Erythroblast (primary cell): ENCODE measurements at regions not wholly inside any gene's neighbourhood (a gene's known extent, or its start where the extent isn't known, plus 50 kb on each side); places are given as distances from the start of the nearest gene placed in this dataset.

ENCODE experiments used
- GATA1 ChIP-seq: IDR thresholded peaks from 2 replicates; pipeline ENCODE4 v1.6.1; 2011; ENCODE audit warnings: low read depth, mild to moderate bottlenecking, control low read depth, low read length, moderate library complexity
- POLR2A ChIP-seq: IDR thresholded peaks from 2 replicates; pipeline ENCODE4 v1.6.1; 2011; ENCODE audit warnings: mild to moderate bottlenecking, low read length

DNA sequence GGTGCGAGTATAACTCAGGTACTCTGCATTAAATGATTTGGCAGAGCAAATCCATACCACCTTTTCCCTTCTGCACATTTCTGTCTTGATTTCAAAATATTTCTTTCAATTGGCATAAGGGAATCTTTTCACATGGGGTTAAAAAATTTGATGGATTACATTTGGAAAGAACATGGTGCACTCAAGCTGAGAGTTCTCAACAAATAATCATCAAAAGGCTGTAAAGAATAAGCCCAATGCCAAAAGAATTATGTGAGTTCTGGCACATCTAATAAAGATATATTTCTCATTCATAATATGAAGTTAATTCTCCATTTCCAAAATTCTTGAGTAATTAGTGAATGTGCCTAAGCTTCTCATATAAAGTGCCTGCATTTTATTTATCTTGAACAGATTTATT is 223.1 kb downstream of the GPR37 start:
- TF ChIP-seq POLR2A (no peak), GATA1 (no peak)
